ENCODE measurements at regions not wholly inside any gene's neighbourhood (a gene's known extent, or its start where the extent isn't known, plus 50 kb on each side); places are given as distances from the start of the nearest gene placed in this dataset.
A peak's percentile ranks its signal among the peaks of the same experiment; 100 is the strongest.

GRCh38 chr20:51198876-51199523 lies 176.1 kb upstream of the KCNG1 start:
- in situ Hi-C loops (cut with HindIII; ENCODE audit: low pct_unique_long_range_greater_than_20kb, low sequenced_read_pairs): no loop called here
- no peak for TF ChIP-seq JUND (IDR thresholded peaks at IDR 0.05; ENCODE audit: low read depth)
- no peak for DNase-seq (ENCODE audit: low read depth in 1 of 2, low spot score in 1 of 2)

GRCh38 chr20:51198238-51198637 lies 175.3 kb upstream of the KCNG1 start:
- in situ Hi-C loops (cut with HindIII; ENCODE audit: low pct_unique_long_range_greater_than_20kb, low sequenced_read_pairs): no loop called here
- no peak for DNase-seq (ENCODE audit: low read depth in 1 of 2, low spot score in 1 of 2)
- TF ChIP-seq JUND (IDR thresholded peaks at IDR 0.05; ENCODE audit: low read depth): no peak

DNA sequence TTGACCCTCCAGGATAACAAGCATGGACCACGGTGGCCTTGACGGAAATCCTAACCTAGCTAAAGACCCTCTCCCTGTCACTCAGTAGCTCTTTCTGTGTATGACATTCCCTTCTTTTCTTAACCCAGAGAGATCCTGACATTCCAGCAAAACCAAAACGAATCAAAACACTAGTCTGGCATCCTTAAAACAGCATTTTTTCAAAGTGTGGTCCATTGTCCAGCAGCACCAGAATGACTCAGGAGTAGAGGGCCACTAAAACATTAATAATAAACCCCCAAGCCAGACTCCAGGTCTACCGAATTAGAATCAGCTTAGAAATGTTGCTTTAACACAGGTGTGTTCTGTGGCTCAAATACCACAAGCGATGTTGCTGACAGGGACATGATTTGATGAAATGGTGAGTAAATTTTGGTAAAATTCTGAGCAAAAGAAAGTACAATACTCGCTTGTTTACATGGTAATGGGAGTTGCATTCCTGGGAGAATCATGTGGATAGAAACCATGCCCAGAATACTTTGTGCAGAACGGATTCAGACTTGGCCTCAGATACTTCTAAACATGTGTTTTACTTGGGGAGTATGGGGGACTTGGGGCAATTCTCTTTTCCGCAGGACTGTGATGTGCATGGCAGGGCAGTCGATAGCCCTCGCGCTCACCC lies 174.2 kb upstream of the KCNG1 start:
- DNase-seq (ENCODE audit: low read depth in 1 of 2, low spot score in 1 of 2): no peak
- TF ChIP-seq JUND (IDR thresholded peaks at IDR 0.05; ENCODE audit: low read depth): no peak
- in situ Hi-C loops (cut with HindIII; ENCODE audit: low pct_unique_long_range_greater_than_20kb, low sequenced_read_pairs): no loop called here

DNA sequence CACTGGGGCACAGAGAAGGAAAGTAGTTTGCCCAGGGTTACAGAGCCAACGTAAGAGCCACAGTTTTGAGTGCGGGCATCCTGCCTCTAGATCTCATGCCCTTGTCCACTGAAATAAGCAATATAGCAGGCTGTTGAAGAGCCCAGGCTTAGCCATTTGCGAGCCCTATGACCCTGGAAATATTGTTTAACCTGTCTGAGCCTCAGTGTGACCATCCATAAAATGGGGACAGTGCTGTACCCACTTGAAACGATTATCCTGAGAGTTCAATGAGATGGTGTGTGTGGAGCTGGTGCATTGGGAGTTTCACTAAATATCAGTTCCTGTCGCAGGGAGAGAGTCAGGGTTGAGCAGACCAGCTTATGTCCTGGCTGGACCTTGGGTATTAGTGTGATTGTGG lies 173.1 kb upstream of the KCNG1 start:
- in situ Hi-C loops (cut with HindIII; ENCODE audit: low pct_unique_long_range_greater_than_20kb, low sequenced_read_pairs): no loop called here
- TF ChIP-seq JUND (IDR thresholded peaks at IDR 0.05; ENCODE audit: low read depth): no peak
- no peak for DNase-seq (ENCODE audit: low read depth in 1 of 2, low spot score in 1 of 2)

- in situ Hi-C loops (cut with HindIII; ENCODE audit: low pct_unique_long_range_greater_than_20kb, low sequenced_read_pairs): no loop called here
- peak in 1 of 2 experiments; percentile 54 for DNase-seq (ENCODE audit: low read depth in 1 of 2, low spot score in 1 of 2)
- no peak for TF ChIP-seq JUND (IDR thresholded peaks at IDR 0.05; ENCODE audit: low read depth)
Measured at GRCh38 chr20:51195419-51195901, 172.6 kb upstream of the KCNG1 start.

GRCh38 chr20:51193066-51193772 lies 170.3 kb upstream of the KCNG1 start:
- in situ Hi-C loops (cut with HindIII; ENCODE audit: low pct_unique_long_range_greater_than_20kb, low sequenced_read_pairs): no loop called here
- TF ChIP-seq JUND (IDR thresholded peaks at IDR 0.05; ENCODE audit: low read depth): no peak
- no peak for DNase-seq (ENCODE audit: low read depth in 1 of 2, low spot score in 1 of 2)

GRCh38 chr20:51190783-51191180 lies 167.9 kb upstream of the KCNG1 start:
- no peak for DNase-seq (ENCODE audit: low read depth in 1 of 2, low spot score in 1 of 2)
- no peak for TF ChIP-seq JUND (IDR thresholded peaks at IDR 0.05; ENCODE audit: low read depth)
- in situ Hi-C loops (cut with HindIII; ENCODE audit: low pct_unique_long_range_greater_than_20kb, low sequenced_read_pairs): no loop called here

GRCh38 chr20:51189814-51190782 lies 167.2 kb upstream of the KCNG1 start:
- no peak for TF ChIP-seq JUND (IDR thresholded peaks at IDR 0.05; ENCODE audit: low read depth)
- DNase-seq (ENCODE audit: low read depth in 1 of 2, low spot score in 1 of 2): no peak

DNA sequence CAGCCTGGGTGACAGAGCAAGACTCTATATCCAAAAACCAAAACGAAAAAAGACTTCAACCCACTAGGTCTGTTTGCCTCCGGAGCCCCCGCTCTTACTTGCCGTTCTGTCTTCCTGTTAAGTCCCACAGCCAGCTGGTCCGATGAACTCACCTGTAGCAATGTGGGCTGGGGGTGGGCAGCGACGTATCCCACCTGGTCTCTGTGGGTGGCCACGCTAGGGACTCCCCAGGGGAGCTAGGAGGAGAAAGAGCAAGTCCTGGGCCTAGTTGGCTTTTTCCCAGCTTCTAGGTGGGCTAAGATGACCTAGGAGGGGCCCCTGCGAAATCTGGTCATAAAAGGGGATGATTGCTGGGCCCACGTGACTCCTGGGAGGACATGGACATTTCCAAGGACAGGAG lies 166.0 kb upstream of the KCNG1 start:
- in situ Hi-C loops (cut with HindIII; ENCODE audit: low pct_unique_long_range_greater_than_20kb, low sequenced_read_pairs): no loop called here
- no peak for TF ChIP-seq JUND (IDR thresholded peaks at IDR 0.05; ENCODE audit: low read depth)
- DNase-seq (ENCODE audit: low read depth in 1 of 2, low spot score in 1 of 2): no peak

More at GRCh38 chr20:51189814-51190782, 167.2 kb upstream of the KCNG1 start:
- in situ Hi-C loops (cut with HindIII; ENCODE audit: low pct_unique_long_range_greater_than_20kb, low sequenced_read_pairs): no loop called here

GRCh38 chr20:51187261-51187660 lies 164.4 kb upstream of the KCNG1 start:
- no peak for TF ChIP-seq JUND (IDR thresholded peaks at IDR 0.05; ENCODE audit: low read depth)
- DNase-seq (ENCODE audit: low read depth in 1 of 2, low spot score in 1 of 2): no peak
- in situ Hi-C loops (cut with HindIII; ENCODE audit: low pct_unique_long_range_greater_than_20kb, low sequenced_read_pairs): no loop called here

DNA sequence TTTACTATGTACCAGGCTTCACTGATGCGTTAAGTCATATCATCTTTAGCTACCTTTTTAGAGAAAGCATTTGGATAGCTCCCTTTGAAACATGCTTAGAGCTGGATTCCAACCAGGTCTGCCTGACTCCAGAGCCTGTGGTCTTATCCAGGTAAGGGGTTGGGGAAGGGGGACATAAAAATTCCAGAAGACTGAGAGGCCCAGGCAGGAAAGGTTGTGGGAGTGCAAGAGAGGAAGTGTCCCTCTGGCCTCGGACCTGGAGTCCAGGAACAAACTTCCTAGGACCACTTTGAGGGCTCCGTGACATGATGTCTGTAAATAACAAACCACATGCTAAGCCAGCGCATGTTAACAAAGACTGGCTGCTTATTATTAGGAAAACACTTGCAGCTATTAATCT lies 163.0 kb upstream of the KCNG1 start:
- in situ Hi-C loops (cut with HindIII; ENCODE audit: low pct_unique_long_range_greater_than_20kb, low sequenced_read_pairs): no loop called here
- DNase-seq (ENCODE audit: low read depth in 1 of 2, low spot score in 1 of 2): no peak
- no peak for TF ChIP-seq JUND (IDR thresholded peaks at IDR 0.05; ENCODE audit: low read depth)

- peak in 1 of 2 experiments; percentile 45 for DNase-seq (ENCODE audit: low read depth in 1 of 2, low spot score in 1 of 2)
- in situ Hi-C loops (cut with HindIII; ENCODE audit: low pct_unique_long_range_greater_than_20kb, low sequenced_read_pairs): no loop called here
- no peak for TF ChIP-seq JUND (IDR thresholded peaks at IDR 0.05; ENCODE audit: low read depth)
Measured at GRCh38 chr20:51185277-51185676, 162.4 kb upstream of the KCNG1 start.
